ENCODE measurements at regions not wholly inside any gene's neighbourhood (a gene's known extent, or its start where the extent isn't known, plus 50 kb on each side); places are given as distances from the start of the nearest gene placed in this dataset.

GRCh38 chr13:47326061-47326460 is 429.2 kb upstream of the HTR2A start:
- no peak for DNase-seq

- no peak for DNase-seq
These were observed 420.5 kb upstream of the HTR2A start for GRCh38 chr13:47317356-47317755.

GRCh38 chr13:47310401-47310800 is 413.5 kb upstream of the HTR2A start:
- DNase-seq, result no peak

GRCh38 chr13:47306991-47307390 is 410.1 kb upstream of the HTR2A start:
- no peak for DNase-seq

- no peak for DNase-seq
These were observed 406.8 kb upstream of the HTR2A start for GRCh38 chr13:47303626-47304025.

- no peak for DNase-seq
These were observed 402.5 kb upstream of the HTR2A start for GRCh38 chr13:47299304-47299703.

- DNase-seq, result no peak
These were observed 401.7 kb upstream of the HTR2A start for GRCh38 chr13:47298506-47298905.

- DNase-seq, result no peak
These were observed 397.8 kb upstream of the HTR2A start for GRCh38 chr13:47294691-47295090.

- no peak for DNase-seq
These were observed 394.3 kb upstream of the HTR2A start for GRCh38 chr13:47291107-47291656.

GRCh38 chr13:47289567-47289966 is 392.7 kb upstream of the HTR2A start:
- DNase-seq, result no peak

- no peak for DNase-seq
These were observed 391.7 kb upstream of the HTR2A start for GRCh38 chr13:47288546-47288945.

GRCh38 chr13:47287291-47287751 is 390.5 kb upstream of the HTR2A start:
- no peak for DNase-seq

GRCh38 chr13:47281991-47282390 is 385.1 kb upstream of the HTR2A start:
- no peak for DNase-seq

GRCh38 chr13:47279920-47280319 is 383.1 kb upstream of the HTR2A start:
- no peak for DNase-seq

GRCh38 chr13:47277774-47278173 is 380.9 kb upstream of the HTR2A start:
- no peak for DNase-seq

- no peak for DNase-seq
These were observed 371.4 kb upstream of the HTR2A start for GRCh38 chr13:47268270-47268669.

GRCh38 chr13:47258384-47258783 is 361.5 kb upstream of the HTR2A start:
- DNase-seq, result no peak

- no peak for DNase-seq
These were observed 359.8 kb upstream of the HTR2A start for GRCh38 chr13:47256618-47257017.

- no peak for DNase-seq
These were observed 355.8 kb upstream of the HTR2A start for GRCh38 chr13:47252627-47253026.

- DNase-seq, result no peak
These were observed 354.9 kb upstream of the HTR2A start for GRCh38 chr13:47251771-47252170.

GRCh38 chr13:47250146-47250545 is 353.3 kb upstream of the HTR2A start:
- DNase-seq, result no peak

GRCh38 chr13:47249266-47249665 is 352.4 kb upstream of the HTR2A start:
- no peak for DNase-seq

GRCh38 chr13:47241446-47241845 is 344.6 kb upstream of the HTR2A start:
- DNase-seq, result no peak

- DNase-seq, result no peak
These were observed 342.2 kb upstream of the HTR2A start for GRCh38 chr13:47239025-47239424.

- DNase-seq, result no peak
These were observed 340.7 kb upstream of the HTR2A start for GRCh38 chr13:47237571-47237970.

GRCh38 chr13:47233734-47234133 is 336.9 kb upstream of the HTR2A start:
- no peak for DNase-seq

Data from NCI-H146 (cell line).